GM19328 (cell line): ENCODE measurements at regions not wholly inside any gene's neighbourhood (a gene's known extent, or its start where the extent isn't known, plus 50 kb on each side); places are given as distances from the start of the nearest gene placed in this dataset.

Source experiments
- ATAC-seq: cut with Tn5 transposase; IDR thresholded peaks from one replicate; pipeline ENCODE4 v1.9.1; 2021; ENCODE audit warnings: mild to moderate bottlenecking, moderate library complexity; ENCODE audit not compliant: unreplicated experiment

GRCh38 chr4:182141061-182141460 is 102.1 kb upstream of the TENM3 start:
- ATAC-seq: no peak

GRCh38 chr4:182142176-182143085 is 100.8 kb upstream of the TENM3 start:
- ATAC-seq: no peak

- ATAC-seq: no peak
Measured at GRCh38 chr4:182143086-182143821, 99.9 kb upstream of the TENM3 start.

GRCh38 chr4:182143822-182144625 is 99.2 kb upstream of the TENM3 start:
- no peak for ATAC-seq

GRCh38 chr4:182144626-182145333 is 98.4 kb upstream of the TENM3 start:
- ATAC-seq: no peak

- ATAC-seq: no peak
Measured at GRCh38 chr4:182145334-182145905, 97.8 kb upstream of the TENM3 start.

GRCh38 chr4:182147391-182147790 is 95.8 kb upstream of the TENM3 start:
- ATAC-seq: no peak

- no peak for ATAC-seq
Measured at GRCh38 chr4:182150645-182151044, 92.6 kb upstream of the TENM3 start.

- no peak for ATAC-seq
Measured at GRCh38 chr4:182155806-182156205, 87.4 kb upstream of the TENM3 start.

- ATAC-seq: no peak
Measured at GRCh38 chr4:182163180-182163579, 80.0 kb upstream of the TENM3 start.

GRCh38 chr4:182169572-182169971 is 73.6 kb upstream of the TENM3 start:
- no peak for ATAC-seq

- ATAC-seq: no peak
Measured at GRCh38 chr4:182169987-182170386, 73.2 kb upstream of the TENM3 start.

- ATAC-seq: no peak
Measured at GRCh38 chr4:182170417-182170935, 72.7 kb upstream of the TENM3 start.

- ATAC-seq: no peak
Measured at GRCh38 chr4:182174979-182175378, 68.2 kb upstream of the TENM3 start.

GRCh38 chr4:182175788-182176519 is 67.2 kb upstream of the TENM3 start:
- ATAC-seq: no peak

GRCh38 chr4:182177166-182177565 is 66.0 kb upstream of the TENM3 start:
- ATAC-seq: no peak

- no peak for ATAC-seq
Measured at GRCh38 chr4:182179105-182179504, 64.1 kb upstream of the TENM3 start.

- ATAC-seq: no peak
Measured at GRCh38 chr4:182179751-182180150, 63.5 kb upstream of the TENM3 start.

- no peak for ATAC-seq
Measured at GRCh38 chr4:182185491-182185890, 57.7 kb upstream of the TENM3 start.
